ENCODE measurements at regions not wholly inside any gene's neighbourhood (a gene's known extent, or its start where the extent isn't known, plus 50 kb on each side); places are given as distances from the start of the nearest gene placed in this dataset.

DNA sequence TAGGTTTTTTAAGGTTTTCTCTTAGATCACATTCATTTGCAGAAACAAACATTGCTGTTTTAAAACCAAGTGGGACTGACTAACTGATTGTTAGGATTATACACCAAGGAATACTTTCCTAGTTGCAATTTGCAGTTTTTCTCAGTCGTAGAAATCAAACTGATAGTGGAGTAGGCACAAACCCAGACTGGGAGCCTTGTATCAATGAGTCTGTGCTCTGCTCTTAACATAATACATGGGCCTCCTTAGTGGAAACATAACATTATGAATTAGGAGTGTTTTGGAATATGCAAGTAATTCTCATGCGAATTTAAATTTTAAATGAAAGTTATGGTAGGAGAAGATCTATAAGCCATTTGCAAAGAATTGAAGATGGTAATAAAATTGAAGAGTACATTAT, 223.5 kb downstream of the CLCN4 start (continued):
- TF ChIP-seq TCF7L2 (IDR thresholded peaks at IDR 0.05; ENCODE audit: borderline replicate concordance, low read depth, low read length) (no peak), ZNF670 (tag by site-specific recombination; IDR thresholded peaks at IDR 0.05; ENCODE audit: low read depth) (no peak)

DNA sequence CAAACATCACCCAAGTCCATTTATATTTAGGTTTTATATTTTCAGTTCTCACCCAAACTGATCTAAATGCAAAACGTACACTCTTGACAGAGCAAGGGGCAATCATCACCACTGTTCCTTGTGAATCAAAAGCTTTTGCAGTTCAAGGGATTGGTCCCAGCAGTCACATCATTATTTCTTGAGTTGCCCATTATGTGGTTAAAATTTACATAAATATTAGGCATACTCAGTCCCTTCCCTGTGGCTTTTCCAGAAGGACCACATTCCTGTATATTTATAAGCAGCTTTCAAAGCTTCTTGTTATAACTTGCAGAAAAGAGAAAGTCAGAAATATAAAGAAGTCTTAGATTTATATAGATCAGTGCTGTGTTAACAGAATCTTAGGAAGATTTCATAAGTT, 224.4 kb downstream of the CLCN4 start:
- CTCF ChIA-PET: no interaction called here
- no peak overlapping the region for H3K27ac ChIP-seq (ENCODE audit: extremely low read depth, low read depth, low read length)
- POLR2A ChIA-PET: no interaction called here

DNA sequence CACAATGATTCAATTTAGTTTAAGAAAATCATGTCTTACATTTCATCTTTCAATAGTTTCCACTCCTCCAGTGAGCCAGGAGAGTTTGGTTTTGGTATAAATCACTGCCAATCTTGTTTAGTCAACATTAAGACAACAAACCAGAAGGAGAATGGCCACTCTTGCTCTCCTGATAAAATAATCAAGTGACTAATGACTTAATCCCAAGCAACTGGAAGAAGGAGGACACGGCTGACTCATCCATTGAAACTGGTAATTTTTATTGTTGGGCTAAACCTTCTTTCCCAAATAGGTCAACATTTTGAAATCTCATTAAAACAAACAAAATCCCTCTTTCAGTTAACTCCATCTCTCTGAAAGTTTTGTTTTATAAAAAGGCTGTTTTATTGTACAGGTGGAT, 230.2 kb downstream of the CLCN4 start:
- Histone ChIP-seq H3K4me3 (ENCODE audit: low read depth, low read length) (no peak overlapping the region), H3K27ac (ENCODE audit: extremely low read depth, low read depth, low read length) (no peak overlapping the region), H3K36me3 (ENCODE audit: control insufficient read depth in 2 of 2, insufficient read depth in 1 of 2, low read length in 2 of 2) (no peaks in the 10 kb centered on the region), H3K9me3 (ENCODE audit: control insufficient read depth, insufficient read depth, low read depth, low read length) (no peaks in the 10 kb centered on the region), H3K4me1 (ENCODE audit: control insufficient read depth, insufficient read depth, low read length) (no peaks in the 10 kb centered on the region)
- CTCF ChIA-PET: no interaction called here
- POLR2A ChIA-PET: no interaction called here
- TF ChIP-seq, protein P1, sequence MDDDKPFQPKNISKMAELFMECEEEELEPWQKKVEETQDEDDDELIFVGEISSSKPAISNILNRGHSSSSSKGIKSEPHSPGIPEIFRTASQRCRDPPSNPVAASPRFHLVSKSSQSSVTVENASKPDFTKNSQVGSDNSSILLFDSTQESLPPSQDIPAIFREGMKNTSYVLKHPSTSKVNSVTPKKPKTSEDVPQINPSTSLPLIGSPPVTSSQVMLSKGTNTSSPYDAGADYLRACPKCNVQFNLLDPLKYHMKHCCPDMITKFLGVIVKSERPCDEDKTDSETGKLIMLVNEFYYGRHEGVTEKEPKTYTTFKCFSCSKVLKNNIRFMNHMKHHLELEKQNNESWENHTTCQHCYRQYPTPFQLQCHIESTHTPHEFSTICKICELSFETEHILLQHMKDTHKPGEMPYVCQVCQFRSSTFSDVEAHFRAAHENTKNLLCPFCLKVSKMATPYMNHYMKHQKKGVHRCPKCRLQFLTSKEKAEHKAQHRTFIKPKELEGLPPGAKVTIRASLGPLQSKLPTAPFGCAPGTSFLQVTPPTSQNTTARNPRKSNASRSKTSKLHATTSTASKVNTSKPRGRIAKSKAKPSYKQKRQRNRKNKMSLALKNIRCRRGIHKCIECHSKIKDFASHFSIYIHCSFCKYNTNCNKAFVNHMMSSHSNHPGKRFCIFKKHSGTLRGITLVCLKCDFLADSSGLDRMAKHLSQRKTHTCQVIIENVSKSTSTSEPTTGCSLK (tag by site-specific recombination; IDR thresholded peaks at IDR 0.05): no peak
- TF ChIP-seq FEZF1 (tag by site-specific recombination; IDR thresholded peaks at IDR 0.05) (no peak), ZNF2 (tag by site-specific recombination; IDR thresholded peaks at IDR 0.05) (no peak), ZBTB48 (tag by site-specific recombination; IDR thresholded peaks at IDR 0.05) (no peak), ZBTB21 (tag by site-specific recombination; IDR thresholded peaks at IDR 0.05) (no peak), ZNF843 (tag by site-specific recombination; IDR thresholded peaks at IDR 0.05) (no peak), ZNF555 (tag by site-specific recombination; conservative IDR thresholded peaks at IDR 0.05) (no peak), ZNF747 (tag by site-specific recombination; IDR thresholded peaks at IDR 0.05) (no peak), ZNF157 (tag by site-specific recombination; IDR thresholded peaks at IDR 0.05) (no peak), ZNF529 (tag by site-specific recombination; IDR thresholded peaks at IDR 0.05; ENCODE audit: insufficient replicate concordance) (no peak)
- TF ChIP-seq, protein P2, sequence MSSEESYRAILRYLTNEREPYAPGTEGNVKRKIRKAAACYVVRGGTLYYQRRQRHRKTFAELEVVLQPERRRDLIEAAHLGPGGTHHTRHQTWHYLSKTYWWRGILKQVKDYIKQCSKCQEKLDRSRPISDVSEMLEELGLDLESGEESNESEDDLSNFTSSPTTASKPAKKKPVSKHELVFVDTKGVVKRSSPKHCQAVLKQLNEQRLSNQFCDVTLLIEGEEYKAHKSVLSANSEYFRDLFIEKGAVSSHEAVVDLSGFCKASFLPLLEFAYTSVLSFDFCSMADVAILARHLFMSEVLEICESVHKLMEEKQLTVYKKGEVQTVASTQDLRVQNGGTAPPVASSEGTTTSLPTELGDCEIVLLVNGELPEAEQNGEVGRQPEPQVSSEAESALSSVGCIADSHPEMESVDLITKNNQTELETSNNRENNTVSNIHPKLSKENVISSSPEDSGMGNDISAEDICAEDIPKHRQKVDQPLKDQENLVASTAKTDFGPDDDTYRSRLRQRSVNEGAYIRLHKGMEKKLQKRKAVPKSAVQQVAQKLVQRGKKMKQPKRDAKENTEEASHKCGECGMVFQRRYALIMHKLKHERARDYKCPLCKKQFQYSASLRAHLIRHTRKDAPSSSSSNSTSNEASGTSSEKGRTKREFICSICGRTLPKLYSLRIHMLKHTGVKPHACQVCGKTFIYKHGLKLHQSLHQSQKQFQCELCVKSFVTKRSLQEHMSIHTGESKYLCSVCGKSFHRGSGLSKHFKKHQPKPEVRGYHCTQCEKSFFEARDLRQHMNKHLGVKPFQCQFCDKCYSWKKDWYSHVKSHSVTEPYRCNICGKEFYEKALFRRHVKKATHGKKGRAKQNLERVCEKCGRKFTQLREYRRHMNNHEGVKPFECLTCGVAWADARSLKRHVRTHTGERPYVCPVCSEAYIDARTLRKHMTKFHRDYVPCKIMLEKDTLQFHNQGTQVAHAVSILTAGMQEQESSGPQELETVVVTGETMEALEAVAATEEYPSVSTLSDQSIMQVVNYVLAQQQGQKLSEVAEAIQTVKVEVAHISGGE (tag by site-specific recombination; conservative IDR thresholded peaks at IDR 0.05; ENCODE audit: low read depth): no peak
- TF ChIP-seq, protein P3, sequence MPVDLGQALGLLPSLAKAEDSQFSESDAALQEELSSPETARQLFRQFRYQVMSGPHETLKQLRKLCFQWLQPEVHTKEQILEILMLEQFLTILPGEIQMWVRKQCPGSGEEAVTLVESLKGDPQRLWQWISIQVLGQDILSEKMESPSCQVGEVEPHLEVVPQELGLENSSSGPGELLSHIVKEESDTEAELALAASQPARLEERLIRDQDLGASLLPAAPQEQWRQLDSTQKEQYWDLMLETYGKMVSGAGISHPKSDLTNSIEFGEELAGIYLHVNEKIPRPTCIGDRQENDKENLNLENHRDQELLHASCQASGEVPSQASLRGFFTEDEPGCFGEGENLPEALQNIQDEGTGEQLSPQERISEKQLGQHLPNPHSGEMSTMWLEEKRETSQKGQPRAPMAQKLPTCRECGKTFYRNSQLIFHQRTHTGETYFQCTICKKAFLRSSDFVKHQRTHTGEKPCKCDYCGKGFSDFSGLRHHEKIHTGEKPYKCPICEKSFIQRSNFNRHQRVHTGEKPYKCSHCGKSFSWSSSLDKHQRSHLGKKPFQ (tag by site-specific recombination; IDR thresholded peaks at IDR 0.05): no peak
- TF ChIP-seq, protein P4, sequence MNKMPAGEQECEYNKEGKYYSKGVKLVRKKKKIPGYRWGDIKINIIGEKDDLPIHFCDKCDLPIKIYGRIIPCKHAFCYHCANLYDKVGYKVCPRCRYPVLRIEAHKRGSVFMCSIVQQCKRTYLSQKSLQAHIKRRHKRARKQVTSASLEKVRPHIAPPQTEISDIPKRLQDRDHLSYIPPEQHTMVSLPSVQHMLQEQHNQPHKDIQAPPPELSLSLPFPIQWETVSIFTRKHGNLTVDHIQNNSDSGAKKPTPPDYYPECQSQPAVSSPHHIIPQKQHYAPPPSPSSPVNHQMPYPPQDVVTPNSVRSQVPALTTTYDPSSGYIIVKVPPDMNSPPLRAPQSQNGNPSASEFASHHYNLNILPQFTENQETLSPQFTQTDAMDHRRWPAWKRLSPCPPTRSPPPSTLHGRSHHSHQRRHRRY (tag by site-specific recombination; IDR thresholded peaks at IDR 0.05): no peak

More for the DNA sequence above, 224.4 kb downstream of the CLCN4 start:
- no peaks in the 10 kb centered on the region for H3K4me1 ChIP-seq (ENCODE audit: control insufficient read depth, insufficient read depth, low read length)
- no peaks in the 10 kb centered on the region for H3K9me3 ChIP-seq (ENCODE audit: control insufficient read depth, insufficient read depth, low read depth, low read length)
- H3K36me3 ChIP-seq (ENCODE audit: control insufficient read depth in 2 of 2, insufficient read depth in 1 of 2, low read length in 2 of 2): no peaks in the 10 kb centered on the region
- TF ChIP-seq ZFP3 (tag by site-specific recombination; IDR thresholded peaks at IDR 0.05; ENCODE audit: low read depth) (no peak), ZNF354C (tag by site-specific recombination; IDR thresholded peaks at IDR 0.05; ENCODE audit: borderline replicate concordance, low read depth) (no peak), ZEB2 (tag by site-specific recombination; IDR thresholded peaks at IDR 0.05) (no peak), ZNF24 (tag by site-specific recombination; IDR thresholded peaks at IDR 0.05) (no peak), ZNF48 (tag by site-specific recombination; IDR thresholded peaks at IDR 0.05) (no peak), ZNF610 (tag by site-specific recombination; IDR thresholded peaks at IDR 0.05; ENCODE audit: borderline replicate concordance) (no peak), ZNF707 (tag by site-specific recombination; IDR thresholded peaks at IDR 0.05) (no peak), KLF8 (tag by site-specific recombination; IDR thresholded peaks at IDR 0.05) (no peak)
- TF ChIP-seq, protein P5, sequence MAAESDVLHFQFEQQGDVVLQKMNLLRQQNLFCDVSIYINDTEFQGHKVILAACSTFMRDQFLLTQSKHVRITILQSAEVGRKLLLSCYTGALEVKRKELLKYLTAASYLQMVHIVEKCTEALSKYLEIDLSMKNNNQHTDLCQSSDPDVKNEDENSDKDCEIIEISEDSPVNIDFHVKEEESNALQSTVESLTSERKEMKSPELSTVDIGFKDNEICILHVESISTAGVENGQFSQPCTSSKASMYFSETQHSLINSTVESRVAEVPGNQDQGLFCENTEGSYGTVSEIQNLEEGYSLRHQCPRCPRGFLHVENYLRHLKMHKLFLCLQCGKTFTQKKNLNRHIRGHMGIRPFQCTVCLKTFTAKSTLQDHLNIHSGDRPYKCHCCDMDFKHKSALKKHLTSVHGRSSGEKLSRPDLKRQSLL (tag by site-specific recombination; IDR thresholded peaks at IDR 0.05): no peak
- TF ChIP-seq, protein P6, sequence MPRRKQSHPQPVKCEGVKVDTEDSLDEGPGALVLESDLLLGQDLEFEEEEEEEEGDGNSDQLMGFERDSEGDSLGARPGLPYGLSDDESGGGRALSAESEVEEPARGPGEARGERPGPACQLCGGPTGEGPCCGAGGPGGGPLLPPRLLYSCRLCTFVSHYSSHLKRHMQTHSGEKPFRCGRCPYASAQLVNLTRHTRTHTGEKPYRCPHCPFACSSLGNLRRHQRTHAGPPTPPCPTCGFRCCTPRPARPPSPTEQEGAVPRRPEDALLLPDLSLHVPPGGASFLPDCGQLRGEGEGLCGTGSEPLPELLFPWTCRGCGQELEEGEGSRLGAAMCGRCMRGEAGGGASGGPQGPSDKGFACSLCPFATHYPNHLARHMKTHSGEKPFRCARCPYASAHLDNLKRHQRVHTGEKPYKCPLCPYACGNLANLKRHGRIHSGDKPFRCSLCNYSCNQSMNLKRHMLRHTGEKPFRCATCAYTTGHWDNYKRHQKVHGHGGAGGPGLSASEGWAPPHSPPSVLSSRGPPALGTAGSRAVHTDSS (tag by site-specific recombination; IDR thresholded peaks at IDR 0.05): no peak
- H3K4me3 ChIP-seq (ENCODE audit: low read depth, low read length): no peak overlapping the region

Data from HEK293 (cell line).